Loucy (cell line): ENCODE measurements at regions not wholly inside any gene's neighbourhood (a gene's known extent, or its start where the extent isn't known, plus 50 kb on each side); places are given as distances from the start of the nearest gene placed in this dataset.

ENCODE experiments used
- H2AFZ ChIP-seq: fragments of 200-600 bp; sonication (generic); 2 replicates; pipeline ENCODE4 v1.6.0; 2016; ENCODE audit warnings: antibody characterized with exemption, mild to moderate bottlenecking, low read length, moderate library complexity
- H3F3A ChIP-seq: fragments of 200-600 bp; 2 replicates; pipeline ENCODE4 v1.6.0; 2016; ENCODE audit warnings: antibody characterized with exemption, low read depth, mild to moderate bottlenecking
- H3K27me3 ChIP-seq: fragments of 200-600 bp; sonication (generic); 2 replicates; pipeline ENCODE4 v1.6.1; 2014; ENCODE audit warnings: low read length, mild to moderate bottlenecking; ENCODE audit not compliant: insufficient read depth, poor library complexity, severe bottlenecking
- H3K36me3 ChIP-seq: fragments of 200-600 bp; sonication (generic); 2 replicates; pipeline ENCODE4 v1.6.1; 2016; ENCODE audit warnings: low read length; ENCODE audit not compliant: insufficient read depth
- H3K4me1 ChIP-seq: fragments of 200-600 bp; sonication (generic); 2 replicates; pipeline ENCODE4 v1.5.1; 2014; ENCODE audit warnings: low read length, mild to moderate bottlenecking; ENCODE audit not compliant: insufficient read depth, poor library complexity, severe bottlenecking
- H3K4me2 ChIP-seq: fragments of 200-600 bp; sonication (generic); 2 replicates; pipeline ENCODE4 v1.6.0; 2014; ENCODE audit warnings: antibody characterized with exemption, low read length, low read depth, mild to moderate bottlenecking; ENCODE audit not compliant: poor library complexity, severe bottlenecking
- H3K4me3 ChIP-seq: fragments of 200-600 bp; sonication (generic); 2 replicates; pipeline ENCODE4 v1.5.1; 2014; ENCODE audit warnings: low read length, mild to moderate bottlenecking, mixed read lengths; ENCODE audit not compliant: poor library complexity, severe bottlenecking
- H3K79me2 ChIP-seq: fragments of 200-600 bp; sonication (generic); 2 replicates; pipeline ENCODE4 v1.6.1; 2014; ENCODE audit warnings: low read length; ENCODE audit not compliant: insufficient read depth
- H3K9ac ChIP-seq: fragments of 200-600 bp; sonication (generic); 2 replicates; pipeline ENCODE4 v1.6.0; 2014; ENCODE audit warnings: mild to moderate bottlenecking, low read depth, low read length, moderate library complexity; ENCODE audit not compliant: poor library complexity, severe bottlenecking
- H3K9me2 ChIP-seq: fragments of 200-600 bp; sonication (generic); replicated peaks from 2 replicates; pipeline ENCODE4 v1.6.1; 2016; ENCODE audit warnings: low read depth, low read length, mixed read lengths
- H3K9me3 ChIP-seq: fragments of 200-600 bp; sonication (generic); 2 replicates; pipeline ENCODE4 v1.6.1; 2014; ENCODE audit warnings: mild to moderate bottlenecking, antibody characterized with exemption, low read length, low read depth; ENCODE audit not compliant: insufficient read depth
- H4K20me1 ChIP-seq: fragments of 200-600 bp; sonication (generic); 2 replicates; pipeline ENCODE4 v1.6.0; 2014; ENCODE audit warnings: antibody characterized with exemption, low read length, mild to moderate bottlenecking; ENCODE audit not compliant: insufficient read depth, poor library complexity, severe bottlenecking
- EZH2phosphoT487 ChIP-seq: fragments of 200-600 bp; IDR thresholded peaks from 2 replicates; pipeline ENCODE4 v1.6.1; 2018; ENCODE audit warnings: antibody characterized with exemption, mild to moderate bottlenecking, moderate library complexity, borderline replicate concordance
- TF ChIP-seq, protein P1 (sequence below): fragments of 200-600 bp; sonication (generic); conservative IDR thresholded peaks from 2 replicates; pipeline ENCODE4 v1.5.1; 2014; ENCODE audit warnings: mild to moderate bottlenecking, antibody characterized with exemption, low read length

DNA sequence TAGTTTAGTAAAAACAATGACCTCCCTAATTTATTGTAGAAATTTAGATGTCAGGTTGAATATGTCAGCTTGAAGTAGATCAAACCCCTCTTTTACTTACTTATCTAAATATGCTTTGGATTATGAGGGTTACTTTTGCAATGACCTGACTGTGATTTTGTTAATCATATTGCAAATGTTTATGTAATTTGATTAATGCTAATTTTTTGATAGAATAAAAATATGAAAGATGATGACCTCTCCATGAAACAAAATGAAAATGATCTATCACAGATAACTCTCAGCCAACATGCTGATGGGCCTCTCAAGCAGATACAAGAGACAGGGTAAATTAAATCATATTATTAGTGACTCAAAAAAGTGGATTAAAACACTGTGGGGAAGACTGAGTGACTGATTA, 131.0 kb downstream of the CEP57L1 start:
- Histone ChIP-seq H3K9ac (no peak overlapping the region), H2AFZ (no peak overlapping the region), H3K4me1 (peaks cover 8% of the 10 kb centered on the region), H3K4me2 (no peak overlapping the region), H3K4me3 (no peak overlapping the region), H3K79me2 (no peaks in the 10 kb centered on the region), H4K20me1 (no peaks in the 10 kb centered on the region), H3K27me3 (no peaks in the 10 kb centered on the region), H3K36me3 (no peaks in the 10 kb centered on the region), H3K9me2 (no peaks in the 10 kb centered on the region), H3F3A (no peaks in the 10 kb centered on the region), H3K9me3 (no peaks in the 10 kb centered on the region)
- no peak for TF ChIP-seq EZH2phosphoT487
- TF ChIP-seq, protein P1, sequence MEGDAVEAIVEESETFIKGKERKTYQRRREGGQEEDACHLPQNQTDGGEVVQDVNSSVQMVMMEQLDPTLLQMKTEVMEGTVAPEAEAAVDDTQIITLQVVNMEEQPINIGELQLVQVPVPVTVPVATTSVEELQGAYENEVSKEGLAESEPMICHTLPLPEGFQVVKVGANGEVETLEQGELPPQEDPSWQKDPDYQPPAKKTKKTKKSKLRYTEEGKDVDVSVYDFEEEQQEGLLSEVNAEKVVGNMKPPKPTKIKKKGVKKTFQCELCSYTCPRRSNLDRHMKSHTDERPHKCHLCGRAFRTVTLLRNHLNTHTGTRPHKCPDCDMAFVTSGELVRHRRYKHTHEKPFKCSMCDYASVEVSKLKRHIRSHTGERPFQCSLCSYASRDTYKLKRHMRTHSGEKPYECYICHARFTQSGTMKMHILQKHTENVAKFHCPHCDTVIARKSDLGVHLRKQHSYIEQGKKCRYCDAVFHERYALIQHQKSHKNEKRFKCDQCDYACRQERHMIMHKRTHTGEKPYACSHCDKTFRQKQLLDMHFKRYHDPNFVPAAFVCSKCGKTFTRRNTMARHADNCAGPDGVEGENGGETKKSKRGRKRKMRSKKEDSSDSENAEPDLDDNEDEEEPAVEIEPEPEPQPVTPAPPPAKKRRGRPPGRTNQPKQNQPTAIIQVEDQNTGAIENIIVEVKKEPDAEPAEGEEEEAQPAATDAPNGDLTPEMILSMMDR: no peak

- peaks cover 8% of the 10 kb centered on the region for H3K4me1 ChIP-seq
- H2AFZ ChIP-seq: no peak overlapping the region
- H3K36me3 ChIP-seq: no peaks in the 10 kb centered on the region
- TF ChIP-seq, protein P1: no peak
- TF ChIP-seq EZH2phosphoT487: no peak
- H3K27me3 ChIP-seq: no peaks in the 10 kb centered on the region
- no peaks in the 10 kb centered on the region for H4K20me1 ChIP-seq
- no peaks in the 10 kb centered on the region for H3F3A ChIP-seq
- H3K9ac ChIP-seq: no peak overlapping the region
- no peaks in the 10 kb centered on the region for H3K79me2 ChIP-seq
- no peak overlapping the region for H3K4me3 ChIP-seq
- no peaks in the 10 kb centered on the region for H3K9me2 ChIP-seq
- no peaks in the 10 kb centered on the region for H3K9me3 ChIP-seq
- H3K4me2 ChIP-seq: no peak overlapping the region
Measured at GRCh38 chr6:109225946-109226345, 130.6 kb downstream of the CEP57L1 start.

DNA sequence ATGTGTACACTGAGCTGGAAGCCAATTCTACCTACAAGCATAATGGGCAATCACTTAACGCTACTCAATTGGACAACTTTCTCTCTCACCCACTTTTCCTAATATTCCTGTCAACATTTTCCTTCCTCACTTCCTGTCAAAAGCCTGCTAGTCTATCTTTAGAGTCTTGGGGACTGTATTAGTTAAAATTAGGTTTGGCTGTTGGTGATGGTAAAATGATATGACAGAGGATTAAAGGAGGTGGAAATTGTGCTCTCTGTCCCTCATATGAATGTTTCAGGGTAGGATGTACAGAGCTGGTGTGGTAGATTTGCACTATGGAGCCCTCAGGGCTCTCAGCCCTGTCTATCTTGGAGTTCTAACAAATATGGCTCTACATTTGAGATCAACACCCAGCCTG, 129.7 kb downstream of the CEP57L1 start:
- H3K4me2 ChIP-seq: no peak overlapping the region
- TF ChIP-seq, protein P1: no peak
- no peak for TF ChIP-seq EZH2phosphoT487
- no peaks in the 10 kb centered on the region for H3F3A ChIP-seq
- no peak overlapping the region for H3K9ac ChIP-seq
- H4K20me1 ChIP-seq: no peaks in the 10 kb centered on the region
- H3K4me3 ChIP-seq: no peak overlapping the region
- H3K27me3 ChIP-seq: no peaks in the 10 kb centered on the region
- H3K9me2 ChIP-seq: no peaks in the 10 kb centered on the region
- H3K79me2 ChIP-seq: no peaks in the 10 kb centered on the region
- H2AFZ ChIP-seq: no peak overlapping the region; the same call in 1 of the 2 replicates
- peaks cover 8% of the 10 kb centered on the region for H3K4me1 ChIP-seq
- H3K9me3 ChIP-seq: no peaks in the 10 kb centered on the region
- H3K36me3 ChIP-seq: no peaks in the 10 kb centered on the region
